ENCODE measurements at regions not wholly inside any gene's neighbourhood (a gene's known extent, or its start where the extent isn't known, plus 50 kb on each side); places are given as distances from the start of the nearest gene placed in this dataset.

DNA sequence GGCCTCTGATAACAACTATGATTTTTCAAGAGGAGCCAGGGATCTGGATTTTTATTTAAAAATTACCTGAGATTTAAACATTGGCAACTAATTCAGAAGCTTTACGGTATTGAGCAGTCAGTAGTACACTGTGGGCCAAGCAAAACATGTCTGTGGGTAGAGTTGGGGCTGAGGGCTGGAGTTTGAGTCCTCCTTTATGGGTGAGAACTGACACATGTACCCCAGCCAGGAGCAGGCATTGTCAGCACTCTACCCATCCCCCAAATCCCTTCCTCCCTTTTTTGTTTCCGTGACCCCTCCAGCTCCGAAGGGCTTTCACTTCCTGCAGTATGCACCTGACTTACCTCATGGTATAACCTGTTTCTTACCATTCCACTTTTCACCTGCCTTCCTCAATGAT is 131.4 kb downstream of the SNX5 start:
- TF ChIP-seq, protein P1, sequence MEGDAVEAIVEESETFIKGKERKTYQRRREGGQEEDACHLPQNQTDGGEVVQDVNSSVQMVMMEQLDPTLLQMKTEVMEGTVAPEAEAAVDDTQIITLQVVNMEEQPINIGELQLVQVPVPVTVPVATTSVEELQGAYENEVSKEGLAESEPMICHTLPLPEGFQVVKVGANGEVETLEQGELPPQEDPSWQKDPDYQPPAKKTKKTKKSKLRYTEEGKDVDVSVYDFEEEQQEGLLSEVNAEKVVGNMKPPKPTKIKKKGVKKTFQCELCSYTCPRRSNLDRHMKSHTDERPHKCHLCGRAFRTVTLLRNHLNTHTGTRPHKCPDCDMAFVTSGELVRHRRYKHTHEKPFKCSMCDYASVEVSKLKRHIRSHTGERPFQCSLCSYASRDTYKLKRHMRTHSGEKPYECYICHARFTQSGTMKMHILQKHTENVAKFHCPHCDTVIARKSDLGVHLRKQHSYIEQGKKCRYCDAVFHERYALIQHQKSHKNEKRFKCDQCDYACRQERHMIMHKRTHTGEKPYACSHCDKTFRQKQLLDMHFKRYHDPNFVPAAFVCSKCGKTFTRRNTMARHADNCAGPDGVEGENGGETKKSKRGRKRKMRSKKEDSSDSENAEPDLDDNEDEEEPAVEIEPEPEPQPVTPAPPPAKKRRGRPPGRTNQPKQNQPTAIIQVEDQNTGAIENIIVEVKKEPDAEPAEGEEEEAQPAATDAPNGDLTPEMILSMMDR (IDR thresholded peaks at IDR 0.05): no peak
- TF ChIP-seq ZFX (IDR thresholded peaks at IDR 0.05; ENCODE audit: borderline replicate concordance): no peak

Measured in 22Rv1 (cell line).